HCT116 (cell line): ENCODE measurements at regions not wholly inside any gene's neighbourhood (a gene's known extent, or its start where the extent isn't known, plus 50 kb on each side); places are given as distances from the start of the nearest gene placed in this dataset.

Source experiments
- ATAC-seq: fragments of 200-7000 bp; cut with Tn5 transposase; 2 replicates; pipeline ENCODE4 v1.9.1; 2020; ENCODE audit warnings: mild to moderate bottlenecking, moderate library complexity
- BruUV-seq: library from RNA; stranded (reverse); fragments of 400-500 nt; replicated peaks from 2 replicates; lab custom pipeline; 2021; lab: Mats Ljungman, UMichigan
- CTCF ChIA-PET: fragments of 300-600 bp; sonication (Branson Sonifier 250); formaldehyde crosslinking; loops from one replicate; lab custom pipeline; 2021; ENCODE audit warnings: antibody characterized with exemption; lab: Charles Lee
- POLR2A ChIA-PET: fragments of 300-600, 350-600 bp; sonication (Branson Sonifier 250); formaldehyde crosslinking; loops from one replicate; lab custom pipeline; 2021; ENCODE audit warnings: antibody characterized with exemption; lab: Charles Lee
- RAD21 ChIA-PET, 2 experiments: fragments of 300-600 bp; sonication (Branson Sonifier 250); formaldehyde crosslinking; loops; one replicate each; lab custom pipeline; 2023; ENCODE audit warnings: low total read pairs in 2 of 2; ENCODE audit not compliant: uncharacterized antibody in 2 of 2, unreplicated experiment in 2 of 2, low non-redundant PET in 1 of 2; lab: Charles Lee
- DNase-seq: peaks from one replicate; pipeline ENCODE4 v3.0.0-alpha.2; 2010; ENCODE audit warnings: low read depth, low spot score
- H2AFZ ChIP-seq: fragments of 200-600 bp; shearing (Covaris generic), sonication (generic); 2 replicates; pipeline ENCODE4 v1.6.1; 2017; ENCODE audit warnings: low read depth, mixed run types, mixed read lengths, antibody characterized with exemption, low read length; ENCODE audit not compliant: poor library complexity, severe bottlenecking
- H3K27ac ChIP-seq: 2 replicates; pipeline ENCODE4 v1.5.1; 2012; ENCODE audit warnings: low read depth, low read length
- H3K27me3 ChIP-seq: fragments of 200-600 bp; sonication (generic); 2 replicates; pipeline ENCODE4 v1.6.1; 2016; ENCODE audit warnings: mixed run types, low read length, mixed read lengths; ENCODE audit not compliant: insufficient read depth
- H3K36me3 ChIP-seq, 2 experiments: fragments of 200-500 bp in 1 of 2; fragments of 200-600 bp in 1 of 2; sonication (Bioruptor generic) in 1 of 2; sonication (generic) in 1 of 2; 2 replicates each; pipeline versions ENCODE4 v1.5.1 to v1.6.1; 2014 to 2016; ENCODE audit warnings: low read length in 2 of 2, inconsistent platforms in 1 of 2, mixed read lengths in 1 of 2, mixed run types in 1 of 2; ENCODE audit not compliant: insufficient read depth in 2 of 2, control insufficient read depth in 1 of 2
- H3K4me1 ChIP-seq, 2 experiments: fragments of 200-600 bp in 1 of 2; sonication (generic) in 1 of 2; 2 replicates each; pipeline versions ENCODE4 v1.5.1 to v1.6.1; 2012 to 2017; ENCODE audit warnings: low read length in 2 of 2, inconsistent platforms in 1 of 2, mild to moderate bottlenecking in 1 of 2, mixed read lengths in 1 of 2, mixed run types in 1 of 2, moderate library complexity in 1 of 2; ENCODE audit not compliant: insufficient read depth in 2 of 2, control insufficient read depth in 1 of 2
- H3K4me2 ChIP-seq: fragments of 200-600 bp; sonication (generic); 2 replicates; pipeline ENCODE4 v1.6.1; 2017; ENCODE audit warnings: mixed run types, low read length, mixed read lengths
- H3K4me3 ChIP-seq, 2 experiments: fragments of 200-600 bp in 1 of 2; sonication (generic) in 1 of 2; replicated peaks in 1 of 2; 2 replicates each; pipeline ENCODE4 v1.5.1; 2011 to 2016; ENCODE audit warnings: low read length in 2 of 2, control low read depth in 1 of 2, low read depth in 1 of 2, mild to moderate bottlenecking in 1 of 2, mixed read lengths in 1 of 2, mixed run types in 1 of 2
- H3K79me2 ChIP-seq: fragments of 200-600 bp; sonication (generic); 2 replicates; pipeline ENCODE4 v1.6.1; 2017; ENCODE audit warnings: mild to moderate bottlenecking, mixed run types, low read length, moderate library complexity, mixed read lengths; ENCODE audit not compliant: insufficient read depth
- H3K9ac ChIP-seq: fragments of 200-600 bp; sonication (generic); 2 replicates; pipeline ENCODE4 v1.6.1; 2016; ENCODE audit warnings: low read length, mixed read lengths
- H3K9me2 ChIP-seq: fragments of 200-600 bp; sonication (generic), shearing (Covaris generic); 2 replicates; pipeline ENCODE4 v1.6.1; 2017; ENCODE audit warnings: mixed run types, mild to moderate bottlenecking, moderate library complexity; ENCODE audit not compliant: insufficient read depth
- H3K9me3 ChIP-seq, 2 experiments: fragments of 200-500 bp in 1 of 2; fragments of 200-600 bp in 1 of 2; sonication (Bioruptor generic) in 1 of 2; sonication (generic) in 1 of 2; 2 replicates each; pipeline ENCODE4 v1.6.1; 2014 to 2017; ENCODE audit warnings: low read length in 2 of 2, mixed read lengths in 2 of 2, inconsistent platforms in 1 of 2, low read depth in 1 of 2, mild to moderate bottlenecking in 1 of 2, mixed run types in 1 of 2, moderate library complexity in 1 of 2; ENCODE audit not compliant: control insufficient read depth in 1 of 2, insufficient read depth in 1 of 2
- H4K20me1 ChIP-seq: fragments of 200-600 bp; sonication (generic), shearing (Covaris generic); 2 replicates; pipeline ENCODE4 v1.6.1; 2017; ENCODE audit warnings: mixed run types, mild to moderate bottlenecking, moderate library complexity; ENCODE audit not compliant: insufficient read depth
- JUND ChIP-seq: IDR thresholded peaks from 2 replicates; pipeline ENCODE4 v1.6.1; 2012
- POLR2AphosphoS5 ChIP-seq: IDR thresholded peaks from 2 replicates; pipeline ENCODE4 v1.6.1; 2011; ENCODE audit warnings: mild to moderate bottlenecking, low read depth, low read length, moderate library complexity
- RAD21 ChIP-seq: IDR thresholded peaks from 2 replicates; pipeline ENCODE4 v1.6.1; 2012; ENCODE audit warnings: low read depth, mild to moderate bottlenecking
- SP1 ChIP-seq: IDR thresholded peaks from 2 replicates; pipeline ENCODE4 v1.6.1; 2012; ENCODE audit warnings: low read depth
- TCF7L2 ChIP-seq: IDR thresholded peaks from 2 replicates; pipeline ENCODE4 v1.7.0; 2011; ENCODE audit warnings: borderline replicate concordance, inconsistent platforms; ENCODE audit not compliant: insufficient read depth, insufficient read length; ENCODE audit errors: extremely low read depth
- YY1 ChIP-seq: IDR thresholded peaks from 2 replicates; pipeline ENCODE4 v1.6.1; 2011; ENCODE audit warnings: low read length, low read depth, moderate library complexity, mild to moderate bottlenecking; ENCODE audit not compliant: insufficient replicate concordance; ENCODE audit errors: extremely low read depth
- ZNF274 ChIP-seq: fragments of 200-500 bp; sonication (Bioruptor generic); IDR thresholded peaks from 2 replicates; pipeline ENCODE4 v1.6.1; 2014; ENCODE audit warnings: mild to moderate bottlenecking, low read depth, low read length, inconsistent platforms
- intact Hi-C: fragments of 100-400 bp; cut with micrococcal nuclease; formaldehyde crosslinking; loops from 2 replicates; pipeline ENCODE4 v1.10.0; 2022
- TF ChIP-seq, protein P1 (sequence below), 3 experiments: fragments of 200-600 bp in 1 of 3; sonication (generic) in 1 of 3; IDR thresholded peaks in 2 of 3; conservative IDR thresholded peaks in 1 of 3; 2 replicates each; pipeline ENCODE4 v1.5.1; 2012 to 2017; ENCODE audit warnings: low read depth in 2 of 3, low read length in 2 of 3, antibody characterized with exemption in 1 of 3, borderline replicate concordance in 1 of 3, control low read depth in 1 of 3, mild to moderate bottlenecking in 1 of 3, mixed read lengths in 1 of 3, mixed run types in 1 of 3, moderate library complexity in 1 of 3; ENCODE audit not compliant: insufficient read depth in 1 of 3
- TF ChIP-seq, protein P2 (sequence below): IDR thresholded peaks from 2 replicates; pipeline ENCODE4 v1.6.1; 2012; ENCODE audit warnings: low read depth

DNA sequence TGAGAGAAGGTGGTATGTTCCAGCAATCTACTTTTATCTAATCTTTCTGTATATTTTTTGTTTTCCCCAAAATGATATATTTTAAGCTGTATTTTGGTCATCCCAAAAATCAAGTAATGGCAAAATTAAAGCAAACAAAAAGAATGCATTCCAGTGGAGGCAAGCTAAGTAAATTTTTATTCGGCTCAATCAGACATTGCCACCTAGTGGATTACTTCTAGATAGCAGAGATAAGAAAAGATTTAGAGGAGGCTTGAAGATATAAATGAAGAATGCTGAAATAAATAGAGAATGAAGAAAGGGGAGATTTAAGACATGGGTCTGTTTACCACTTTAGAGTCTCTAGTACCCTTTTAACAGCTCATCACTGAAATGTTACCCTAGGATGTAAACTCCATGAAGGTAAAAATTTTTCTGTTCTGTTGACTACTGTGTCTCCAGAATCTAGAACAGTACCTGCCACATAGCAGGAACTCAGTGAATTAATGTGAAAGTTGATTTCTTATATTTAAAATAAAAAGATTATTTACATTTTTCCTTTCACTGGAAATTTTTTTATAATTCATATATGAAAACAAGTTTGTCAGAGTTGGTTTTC, 110.9 kb upstream of the ANK2 start:
- intact Hi-C loops = loop anchor here (1.0 kb wide), 3 partner anchors 85 to 305 kb away; no protein-coding TSS in a partner anchor
- no TSS peak for BruUV-seq
- H3K4me1 ChIP-seq = no peaks in the 10 kb centered on the region
- H3K27ac ChIP-seq = no peak overlapping the region
- POLR2A ChIA-PET = no interaction called here
- RAD21 ChIA-PET = interaction anchor here (0.9 to 1.0 kb wide), 3 partner anchors 84 to 173 kb away, joined by 3 to 5 read pairs (median 4); no protein-coding TSS in a partner anchor
- no peaks in the 10 kb centered on the region for H3K27me3 ChIP-seq
- no peak overlapping the region for H3K9ac ChIP-seq
- H3K36me3 ChIP-seq = no peaks in the 10 kb centered on the region
- no peak overlapping the region for H2AFZ ChIP-seq
- H3K4me2 ChIP-seq = no peak overlapping the region
- no peak for TF ChIP-seq TCF7L2
- no peak for TF ChIP-seq SP1
- no peak for TF ChIP-seq JUND
- TF ChIP-seq, protein P1, sequence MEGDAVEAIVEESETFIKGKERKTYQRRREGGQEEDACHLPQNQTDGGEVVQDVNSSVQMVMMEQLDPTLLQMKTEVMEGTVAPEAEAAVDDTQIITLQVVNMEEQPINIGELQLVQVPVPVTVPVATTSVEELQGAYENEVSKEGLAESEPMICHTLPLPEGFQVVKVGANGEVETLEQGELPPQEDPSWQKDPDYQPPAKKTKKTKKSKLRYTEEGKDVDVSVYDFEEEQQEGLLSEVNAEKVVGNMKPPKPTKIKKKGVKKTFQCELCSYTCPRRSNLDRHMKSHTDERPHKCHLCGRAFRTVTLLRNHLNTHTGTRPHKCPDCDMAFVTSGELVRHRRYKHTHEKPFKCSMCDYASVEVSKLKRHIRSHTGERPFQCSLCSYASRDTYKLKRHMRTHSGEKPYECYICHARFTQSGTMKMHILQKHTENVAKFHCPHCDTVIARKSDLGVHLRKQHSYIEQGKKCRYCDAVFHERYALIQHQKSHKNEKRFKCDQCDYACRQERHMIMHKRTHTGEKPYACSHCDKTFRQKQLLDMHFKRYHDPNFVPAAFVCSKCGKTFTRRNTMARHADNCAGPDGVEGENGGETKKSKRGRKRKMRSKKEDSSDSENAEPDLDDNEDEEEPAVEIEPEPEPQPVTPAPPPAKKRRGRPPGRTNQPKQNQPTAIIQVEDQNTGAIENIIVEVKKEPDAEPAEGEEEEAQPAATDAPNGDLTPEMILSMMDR (IDR thresholded peaks at IDR 0.05 in 2 of 3, conservative IDR thresholded peaks at IDR 0.05 in 1 of 3; ENCODE audit: borderline replicate concordance in 1 of 3, insufficient read depth in 1 of 3, low read depth in 2 of 3, low read length in 2 of 3) = peak; percentile 72 to 88 (median 86)
- TF ChIP-seq, protein P2, sequence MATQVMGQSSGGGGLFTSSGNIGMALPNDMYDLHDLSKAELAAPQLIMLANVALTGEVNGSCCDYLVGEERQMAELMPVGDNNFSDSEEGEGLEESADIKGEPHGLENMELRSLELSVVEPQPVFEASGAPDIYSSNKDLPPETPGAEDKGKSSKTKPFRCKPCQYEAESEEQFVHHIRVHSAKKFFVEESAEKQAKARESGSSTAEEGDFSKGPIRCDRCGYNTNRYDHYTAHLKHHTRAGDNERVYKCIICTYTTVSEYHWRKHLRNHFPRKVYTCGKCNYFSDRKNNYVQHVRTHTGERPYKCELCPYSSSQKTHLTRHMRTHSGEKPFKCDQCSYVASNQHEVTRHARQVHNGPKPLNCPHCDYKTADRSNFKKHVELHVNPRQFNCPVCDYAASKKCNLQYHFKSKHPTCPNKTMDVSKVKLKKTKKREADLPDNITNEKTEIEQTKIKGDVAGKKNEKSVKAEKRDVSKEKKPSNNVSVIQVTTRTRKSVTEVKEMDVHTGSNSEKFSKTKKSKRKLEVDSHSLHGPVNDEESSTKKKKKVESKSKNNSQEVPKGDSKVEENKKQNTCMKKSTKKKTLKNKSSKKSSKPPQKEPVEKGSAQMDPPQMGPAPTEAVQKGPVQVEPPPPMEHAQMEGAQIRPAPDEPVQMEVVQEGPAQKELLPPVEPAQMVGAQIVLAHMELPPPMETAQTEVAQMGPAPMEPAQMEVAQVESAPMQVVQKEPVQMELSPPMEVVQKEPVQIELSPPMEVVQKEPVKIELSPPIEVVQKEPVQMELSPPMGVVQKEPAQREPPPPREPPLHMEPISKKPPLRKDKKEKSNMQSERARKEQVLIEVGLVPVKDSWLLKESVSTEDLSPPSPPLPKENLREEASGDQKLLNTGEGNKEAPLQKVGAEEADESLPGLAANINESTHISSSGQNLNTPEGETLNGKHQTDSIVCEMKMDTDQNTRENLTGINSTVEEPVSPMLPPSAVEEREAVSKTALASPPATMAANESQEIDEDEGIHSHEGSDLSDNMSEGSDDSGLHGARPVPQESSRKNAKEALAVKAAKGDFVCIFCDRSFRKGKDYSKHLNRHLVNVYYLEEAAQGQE = no peak
- no peak for TF ChIP-seq POLR2AphosphoS5
- peak; percentile 81 for TF ChIP-seq RAD21
- TF ChIP-seq ZNF274 = no peak
- no peak for TF ChIP-seq YY1
- ATAC-seq (peak; percentile 59), DNase-seq (peak; percentile 31)
- no peaks in the 10 kb centered on the region for H3K79me2 ChIP-seq
- no peak overlapping the region for H3K4me3 ChIP-seq
- H3K9me2 ChIP-seq = no peaks in the 10 kb centered on the region
- no peaks in the 10 kb centered on the region for H4K20me1 ChIP-seq
- CTCF ChIA-PET = interaction anchor here (0.6 to 3.6 kb wide), 15 partner anchors 8 to 175 kb away, joined by 3 to 35 read pairs (median 5); no protein-coding TSS in a partner anchor
- no peaks in the 10 kb centered on the region for H3K9me3 ChIP-seq
